Astrocyte (in vitro differentiated cells and primary cell): ENCODE measurements at regions not wholly inside any gene's neighbourhood (a gene's known extent, or its start where the extent isn't known, plus 50 kb on each side); places are given as distances from the start of the nearest gene placed in this dataset.

Experiments used
- EZH2 ChIP-seq: IDR thresholded peaks from 2 replicates; pipeline ENCODE4 v1.6.1; 2012; ENCODE audit warnings: mild to moderate bottlenecking, low read length, inconsistent platforms; ENCODE audit not compliant: insufficient read depth
- TF ChIP-seq, protein P1 (sequence below): IDR thresholded peaks from 2 replicates; pipeline ENCODE4 v1.5.1; 2011; ENCODE audit warnings: low read depth, mild to moderate bottlenecking, inconsistent platforms, low read length, moderate library complexity; ENCODE audit not compliant: insufficient read depth

- TF ChIP-seq, protein P1, sequence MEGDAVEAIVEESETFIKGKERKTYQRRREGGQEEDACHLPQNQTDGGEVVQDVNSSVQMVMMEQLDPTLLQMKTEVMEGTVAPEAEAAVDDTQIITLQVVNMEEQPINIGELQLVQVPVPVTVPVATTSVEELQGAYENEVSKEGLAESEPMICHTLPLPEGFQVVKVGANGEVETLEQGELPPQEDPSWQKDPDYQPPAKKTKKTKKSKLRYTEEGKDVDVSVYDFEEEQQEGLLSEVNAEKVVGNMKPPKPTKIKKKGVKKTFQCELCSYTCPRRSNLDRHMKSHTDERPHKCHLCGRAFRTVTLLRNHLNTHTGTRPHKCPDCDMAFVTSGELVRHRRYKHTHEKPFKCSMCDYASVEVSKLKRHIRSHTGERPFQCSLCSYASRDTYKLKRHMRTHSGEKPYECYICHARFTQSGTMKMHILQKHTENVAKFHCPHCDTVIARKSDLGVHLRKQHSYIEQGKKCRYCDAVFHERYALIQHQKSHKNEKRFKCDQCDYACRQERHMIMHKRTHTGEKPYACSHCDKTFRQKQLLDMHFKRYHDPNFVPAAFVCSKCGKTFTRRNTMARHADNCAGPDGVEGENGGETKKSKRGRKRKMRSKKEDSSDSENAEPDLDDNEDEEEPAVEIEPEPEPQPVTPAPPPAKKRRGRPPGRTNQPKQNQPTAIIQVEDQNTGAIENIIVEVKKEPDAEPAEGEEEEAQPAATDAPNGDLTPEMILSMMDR = no peak
- TF ChIP-seq EZH2 = no peak
These were observed 116.5 kb upstream of the GOT2 start for GRCh38 chr16:58850678-58851020.
